ENCODE measurements at regions not wholly inside any gene's neighbourhood (a gene's known extent, or its start where the extent isn't known, plus 50 kb on each side); places are given as distances from the start of the nearest gene placed in this dataset.

DNA sequence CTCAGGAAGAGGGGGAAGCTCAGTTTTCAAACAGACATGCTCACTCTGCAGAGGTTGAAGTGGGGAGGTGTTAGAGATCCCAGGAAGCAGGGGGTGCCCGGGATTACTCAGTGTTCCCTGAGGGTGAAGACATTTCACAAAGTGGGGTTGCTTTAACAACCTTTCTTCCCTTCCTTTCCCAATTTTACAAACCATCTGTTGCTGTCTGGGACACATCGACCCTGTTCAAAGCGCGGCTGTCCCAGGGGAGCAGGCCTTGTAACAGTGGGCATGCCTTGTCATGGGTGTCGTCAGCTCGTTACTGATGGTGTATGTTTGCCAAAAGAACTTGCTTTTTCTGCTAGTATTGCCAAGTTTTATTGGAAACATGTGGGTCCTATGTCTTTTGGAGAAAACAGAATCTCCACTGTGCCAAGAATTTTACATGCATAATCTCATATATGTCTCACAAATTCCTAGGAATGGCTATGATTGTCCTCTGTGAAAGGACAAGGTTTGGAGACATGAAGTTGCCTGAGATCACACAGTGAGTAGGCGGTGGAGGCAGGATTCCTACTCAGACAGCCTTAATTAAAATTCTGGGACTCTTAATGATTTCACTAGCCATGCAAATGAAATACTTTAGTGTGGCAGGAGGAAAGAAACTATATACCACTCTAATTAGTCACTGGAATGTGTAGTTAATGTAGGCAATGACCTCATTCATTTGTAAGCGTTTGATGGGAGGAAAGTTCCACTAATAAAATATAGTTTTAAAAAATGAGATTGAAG, 198.9 kb downstream of the NXNL2 start:
- no peak for DNase-seq (ENCODE audit: low read depth, low spot score)

DNA sequence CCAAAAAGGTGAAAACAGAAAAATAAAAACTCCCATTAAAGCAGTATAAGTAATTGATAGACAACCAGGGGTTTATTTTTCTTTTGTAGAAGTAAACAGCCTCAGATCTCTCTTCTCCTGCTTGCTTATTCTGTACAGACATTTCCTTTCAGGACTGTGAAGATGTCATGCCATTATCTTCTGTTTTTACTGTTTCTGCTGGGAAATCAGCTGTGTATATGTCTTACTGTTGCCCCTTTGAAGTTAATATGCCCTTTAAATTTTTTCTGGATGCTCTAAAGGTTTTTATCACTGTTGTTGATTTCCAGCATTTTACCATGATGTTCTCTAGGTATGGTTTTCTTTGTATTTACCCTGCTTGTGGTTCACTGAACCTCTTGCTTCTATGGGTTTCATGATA, 199.5 kb downstream of the NXNL2 start:
- DNase-seq (ENCODE audit: low read depth, low spot score): no peak

DNA sequence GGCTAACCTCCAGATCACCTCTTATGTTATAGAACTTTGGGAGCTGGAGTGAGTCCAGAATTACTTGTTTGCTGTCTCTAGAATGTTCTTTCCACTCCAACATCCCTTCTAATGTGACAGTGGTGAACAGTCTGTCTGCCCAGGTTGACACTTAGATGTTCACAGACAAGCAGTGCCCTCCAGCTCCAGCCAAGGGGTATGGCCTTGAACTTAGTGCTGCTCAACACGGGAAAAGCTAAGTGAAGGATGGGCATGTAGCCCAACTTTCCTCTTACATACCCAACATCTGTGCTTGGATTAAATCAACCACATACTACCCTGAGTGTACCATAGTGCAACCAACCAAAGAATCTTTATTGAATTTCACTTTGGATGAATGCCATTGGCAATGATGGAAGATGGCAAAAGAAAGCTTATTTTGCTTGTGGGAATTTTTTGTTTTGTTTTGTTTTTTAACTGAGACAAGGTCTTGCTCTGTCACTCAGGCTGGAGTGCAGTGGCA, 201.2 kb downstream of the NXNL2 start:
- no peak for DNase-seq (ENCODE audit: low read depth, low spot score)

DNA sequence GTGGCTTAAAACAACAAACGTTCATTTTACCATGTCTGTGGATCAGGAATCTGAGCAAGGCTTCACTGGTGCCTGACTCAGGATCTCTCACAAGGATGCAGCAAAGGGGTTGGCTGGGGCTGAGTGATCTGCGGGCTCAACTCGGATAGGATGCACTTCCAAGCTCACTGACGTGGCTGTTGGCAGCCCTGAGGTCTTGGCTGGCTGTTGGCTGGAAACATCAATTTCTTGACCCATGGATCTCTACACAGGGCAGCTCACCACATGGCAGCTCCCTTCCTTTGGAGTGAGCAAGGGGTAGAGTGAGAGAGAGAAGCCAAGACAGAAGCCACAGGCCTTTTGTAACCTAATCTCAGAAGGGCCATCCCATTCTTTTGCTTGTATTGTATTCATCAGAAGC, 202.1 kb downstream of the NXNL2 start:
- no peak for DNase-seq (ENCODE audit: low read depth, low spot score)

DNA sequence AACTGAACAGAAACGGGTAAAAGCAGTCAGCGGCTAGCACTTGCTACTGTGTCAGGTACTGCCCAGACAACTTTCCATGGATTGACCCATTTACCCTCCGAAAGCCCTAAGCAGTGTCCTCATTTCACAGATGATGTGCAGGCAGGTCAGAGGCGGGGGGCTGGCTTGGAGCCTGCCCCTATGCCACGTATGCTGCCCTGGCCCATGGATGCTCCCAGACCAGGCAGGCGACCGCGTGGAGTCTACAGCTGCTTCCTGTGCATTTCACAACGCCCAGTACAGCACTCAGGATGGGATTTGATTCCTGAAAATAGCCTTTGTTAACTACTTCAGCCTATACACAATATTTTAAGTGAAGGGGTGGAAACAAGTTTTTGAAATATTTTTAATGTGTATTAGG, 202.9 kb downstream of the NXNL2 start:
- no peak for DNase-seq (ENCODE audit: low read depth, low spot score)

DNA sequence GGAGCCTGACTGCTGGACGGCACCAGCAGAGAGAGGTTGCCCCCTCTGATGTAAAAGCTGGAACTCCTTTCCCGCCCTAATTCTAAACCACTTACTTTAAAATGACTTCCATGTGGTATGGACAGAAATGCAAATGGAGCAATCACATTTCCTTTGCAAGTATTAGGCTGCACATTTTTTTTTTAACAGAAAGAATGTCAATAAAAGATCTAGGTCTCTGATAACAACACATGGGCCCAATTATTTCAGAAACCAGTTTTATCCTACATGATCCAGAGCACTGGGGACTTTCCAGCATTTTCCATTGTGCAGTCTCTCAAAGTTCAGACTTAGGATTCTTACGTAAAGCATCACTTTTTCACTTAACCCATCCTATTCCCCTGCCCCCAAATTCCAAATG, 203.7 kb downstream of the NXNL2 start:
- no peak for DNase-seq (ENCODE audit: low read depth, low spot score)

DNA sequence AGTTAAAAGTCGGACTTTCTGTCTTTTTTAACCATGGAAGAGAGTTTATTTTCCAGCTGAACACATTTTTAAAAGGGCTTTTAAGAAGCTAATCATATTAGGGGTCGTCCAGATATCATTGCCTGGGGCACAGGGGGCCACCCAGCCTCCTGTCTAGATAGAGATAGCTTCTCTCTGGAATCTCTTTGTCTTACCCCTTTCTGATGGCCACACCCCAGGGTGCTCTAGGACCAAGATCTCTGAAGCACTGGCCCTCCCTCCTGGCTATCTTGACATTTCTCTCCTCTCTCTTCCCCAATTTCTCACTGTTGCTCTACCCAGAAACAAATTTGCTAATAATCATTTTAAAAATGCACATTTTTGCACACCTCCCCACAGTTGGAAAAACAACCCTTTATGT, 204.4 kb downstream of the NXNL2 start:
- no peak for DNase-seq (ENCODE audit: low read depth, low spot score)

DNA sequence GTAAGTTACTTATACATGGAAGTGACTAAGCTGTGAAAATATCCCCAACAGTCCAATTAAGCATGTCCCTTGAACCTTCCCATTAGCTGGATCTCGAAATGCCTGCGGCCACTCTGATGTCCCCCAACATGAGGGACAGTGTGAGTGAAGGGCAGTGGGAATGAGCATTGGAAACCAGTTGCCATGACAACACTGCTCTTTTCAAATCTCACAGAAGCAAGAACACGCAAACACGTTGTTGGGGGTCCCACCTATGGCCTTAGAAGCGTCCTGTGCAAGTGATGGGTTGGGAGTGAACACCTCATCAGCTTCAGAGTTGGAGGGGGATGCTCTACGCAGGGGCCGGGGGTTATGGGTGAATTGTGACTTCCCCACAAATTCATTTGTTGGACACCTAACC, 205.9 kb downstream of the NXNL2 start:
- DNase-seq (ENCODE audit: low read depth, low spot score): no peak

DNA sequence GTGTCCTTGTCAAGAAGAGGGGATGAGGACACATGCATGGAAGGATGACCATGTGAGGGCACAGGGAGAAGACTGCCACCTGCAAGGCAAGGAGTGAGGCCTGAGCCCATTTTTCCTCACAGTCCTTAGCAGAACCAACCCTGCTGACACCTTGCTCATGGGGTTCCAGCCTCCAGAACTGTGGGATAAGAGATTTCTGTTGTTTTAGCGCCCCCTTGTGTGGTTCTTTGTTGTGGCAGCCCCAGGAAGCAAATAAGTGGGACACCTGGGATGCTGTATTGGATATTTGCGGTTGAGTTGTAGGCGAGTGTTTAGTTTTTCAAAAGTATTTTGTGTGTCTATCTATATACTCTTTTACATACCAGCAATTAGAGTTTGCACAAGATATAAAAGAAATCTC, 206.4 kb downstream of the NXNL2 start:
- no peak for DNase-seq (ENCODE audit: low read depth, low spot score)

DNA sequence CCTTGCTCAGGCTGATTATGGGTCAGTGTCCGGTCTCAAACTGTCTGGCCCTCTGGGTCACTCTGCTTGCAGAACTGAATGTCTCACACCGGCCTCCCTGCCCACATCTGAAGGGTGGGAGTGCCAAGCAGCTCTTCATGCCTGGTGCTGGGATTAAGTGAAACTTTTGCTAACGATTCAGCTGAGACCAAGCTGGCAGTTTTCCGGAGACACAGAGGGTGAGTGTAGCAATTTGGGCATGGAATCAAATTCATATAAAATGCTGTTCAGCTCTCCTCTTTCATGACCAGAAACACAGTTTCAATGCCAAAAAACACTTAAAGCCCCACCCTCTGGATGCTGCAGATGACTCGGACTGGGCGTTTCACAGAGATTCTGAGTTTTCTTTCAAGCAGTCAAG, 207.5 kb downstream of the NXNL2 start:
- no peak for DNase-seq (ENCODE audit: low read depth, low spot score)

DNA sequence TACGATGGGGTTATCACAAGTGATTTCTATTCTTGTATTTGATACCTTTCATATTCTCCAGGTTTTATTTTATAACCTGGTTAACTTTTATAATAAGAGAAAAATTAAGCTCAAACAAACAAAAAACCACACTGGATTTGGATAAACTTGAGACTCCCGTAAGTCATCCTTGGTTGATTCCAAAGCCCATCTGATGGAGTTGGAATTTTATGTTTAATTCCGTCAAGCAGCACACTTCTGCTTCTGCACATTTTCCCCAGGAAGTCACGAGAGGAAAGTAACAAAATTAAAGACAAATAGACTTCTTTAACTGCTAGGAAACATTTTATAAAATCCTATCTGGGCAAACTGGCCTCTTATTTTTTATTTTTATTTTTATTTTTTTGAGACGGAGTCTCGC, 207.9 kb downstream of the NXNL2 start:
- no peak for DNase-seq (ENCODE audit: low read depth, low spot score)

DNA sequence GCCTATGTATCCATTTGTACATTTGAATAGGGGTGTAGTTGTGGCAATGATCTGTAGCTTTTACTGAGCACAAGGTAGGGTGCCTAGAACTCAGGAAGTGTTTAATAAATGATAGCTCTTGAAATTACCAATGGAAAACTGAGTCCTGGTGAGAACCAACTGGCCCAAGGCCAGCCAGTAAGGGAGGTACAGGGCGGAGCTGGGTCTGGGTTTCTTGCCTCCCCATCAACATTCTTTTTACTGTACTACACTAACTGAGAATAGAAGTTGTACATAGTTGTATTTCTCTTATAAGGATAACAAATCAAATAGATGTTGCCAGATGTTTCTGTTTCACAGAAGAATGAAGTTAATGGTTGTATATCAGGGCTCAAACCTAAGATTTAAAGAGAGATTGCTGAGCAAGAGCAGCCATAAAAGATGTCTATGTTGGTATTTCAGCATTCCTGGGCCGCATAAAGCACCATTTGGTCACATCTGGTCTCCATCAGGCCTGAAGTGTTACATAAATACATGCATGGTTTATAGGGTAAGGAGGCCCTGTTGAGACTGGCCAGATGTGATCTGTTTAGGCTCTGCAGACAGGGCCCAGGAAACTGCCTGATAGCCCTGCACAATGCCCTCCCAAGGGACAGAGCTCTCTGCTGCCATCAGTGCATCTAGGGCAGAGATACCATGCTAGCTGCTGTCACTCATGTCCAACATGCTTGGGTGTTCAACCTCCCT, 210.5 kb downstream of the NXNL2 start:
- no peak for DNase-seq (ENCODE audit: low read depth, low spot score)

DNA sequence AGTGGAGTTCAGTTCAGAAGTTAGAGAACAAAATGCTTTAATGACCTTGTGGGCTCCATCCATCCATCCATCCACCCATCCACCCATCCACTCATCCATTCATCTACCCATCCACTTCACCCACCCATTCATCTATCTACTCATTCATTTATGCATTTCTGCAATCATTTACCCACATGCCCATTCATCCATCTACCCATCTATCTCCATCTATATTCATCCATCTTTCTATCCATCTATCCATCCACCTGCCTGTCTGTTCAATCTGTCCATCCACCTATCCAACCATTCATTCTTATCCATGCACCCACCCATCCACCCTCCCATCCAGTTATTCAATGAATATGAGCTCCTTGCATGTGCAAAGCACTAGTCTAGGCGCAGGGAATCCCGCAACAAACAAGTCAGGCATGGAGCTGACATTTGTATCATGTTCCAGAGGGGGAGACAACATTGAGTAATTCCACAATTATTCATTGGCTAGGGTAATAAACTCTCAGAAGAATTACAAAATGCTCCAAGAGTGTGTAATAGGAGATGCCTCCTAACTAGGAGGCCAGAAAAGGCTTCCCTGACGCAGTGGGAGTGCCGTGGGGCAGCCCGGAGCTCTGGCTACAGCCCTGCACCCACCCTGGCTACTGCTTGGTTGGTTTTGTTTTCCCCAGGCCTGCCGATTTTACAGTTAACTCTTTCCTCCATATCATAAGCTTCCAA, 211.2 kb downstream of the NXNL2 start:
- DNase-seq (ENCODE audit: low read depth, low spot score): no peak

DNA sequence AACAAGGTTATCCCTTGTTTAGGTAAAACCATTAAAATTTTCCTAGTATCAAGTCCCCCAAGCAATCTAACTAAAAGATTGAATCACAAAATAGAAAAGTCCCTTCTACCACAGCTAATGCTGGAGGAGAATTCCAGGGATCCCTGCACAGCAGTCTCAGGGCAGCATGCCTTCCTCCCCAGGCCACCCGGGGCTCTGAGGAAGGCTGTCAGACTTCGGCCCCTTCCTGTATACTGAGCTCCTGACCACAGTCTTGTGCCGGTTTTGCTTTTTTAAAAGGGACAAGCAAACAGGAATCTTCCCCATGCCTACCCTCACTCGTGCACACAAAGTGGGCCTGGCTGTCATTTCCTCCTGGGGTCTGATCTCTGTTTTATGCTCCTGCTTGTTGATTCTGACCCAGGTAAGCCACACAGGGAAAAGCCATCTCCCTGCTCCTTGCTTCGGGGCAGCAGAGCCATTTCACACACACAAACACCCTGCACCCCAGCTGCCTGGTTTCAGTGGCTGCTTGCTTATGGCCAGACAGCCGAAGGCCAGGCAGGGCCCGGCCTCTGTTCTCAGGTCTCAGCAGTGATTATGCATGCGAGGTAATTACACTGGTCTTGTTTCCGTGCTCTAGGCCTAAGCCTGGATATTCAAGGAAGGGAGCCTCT, 211.9 kb downstream of the NXNL2 start:
- DNase-seq (ENCODE audit: low read depth, low spot score): no peak

DNA sequence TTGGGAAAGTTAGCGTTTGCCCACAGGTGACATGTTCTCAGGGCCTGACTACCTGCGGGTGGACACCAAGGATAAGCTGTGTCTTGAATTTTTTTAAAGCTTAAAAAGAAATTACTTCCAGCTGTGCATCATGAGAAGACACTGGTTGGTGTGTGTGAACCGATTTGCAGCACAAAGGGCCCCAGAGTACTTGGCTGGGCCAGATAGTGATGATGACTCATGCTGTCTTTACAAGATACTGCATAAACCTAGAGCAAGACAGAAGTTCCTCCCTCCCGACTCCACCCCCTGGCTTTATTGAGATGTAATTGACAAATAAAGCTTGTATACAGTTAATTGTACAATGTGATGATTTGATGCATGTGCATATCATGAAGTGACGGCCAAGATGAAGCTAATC, 212.8 kb downstream of the NXNL2 start:
- no peak for DNase-seq (ENCODE audit: low read depth, low spot score)

DNA sequence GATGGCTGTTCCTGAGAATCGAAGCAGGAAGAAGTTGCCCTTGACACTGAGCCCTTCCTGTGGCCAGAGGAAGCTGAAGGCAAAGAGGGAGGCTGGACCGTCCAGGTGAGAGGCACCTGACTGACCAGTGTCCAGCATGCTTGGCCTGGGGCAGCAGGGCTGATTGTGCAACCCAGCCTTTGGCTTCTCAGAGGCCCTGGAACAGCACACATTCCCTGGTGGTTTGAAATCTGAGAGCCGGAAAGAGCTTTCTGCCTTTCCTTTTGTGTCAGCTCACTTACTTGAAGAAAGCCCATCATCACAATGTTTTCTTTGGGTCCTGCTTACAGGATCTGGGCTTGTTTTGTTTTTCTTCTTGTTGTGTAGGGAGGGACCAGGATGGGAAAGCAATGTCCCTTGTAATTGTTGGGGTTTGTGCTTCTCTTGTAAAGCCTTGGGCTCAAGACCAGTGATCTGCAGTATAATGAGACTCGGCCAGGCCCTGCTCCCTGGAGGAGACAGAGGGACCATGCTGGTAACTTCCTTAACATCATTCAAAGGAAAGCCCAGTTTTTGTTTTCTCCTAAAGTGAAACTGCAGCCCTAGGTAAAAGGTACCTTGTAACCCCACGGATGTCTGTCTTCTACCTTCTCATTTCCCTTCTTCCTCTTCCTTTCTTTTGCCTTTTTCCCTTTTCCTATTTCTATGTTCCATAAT, 213.7 kb downstream of the NXNL2 start:
- DNase-seq (ENCODE audit: low read depth, low spot score): no peak

DNA sequence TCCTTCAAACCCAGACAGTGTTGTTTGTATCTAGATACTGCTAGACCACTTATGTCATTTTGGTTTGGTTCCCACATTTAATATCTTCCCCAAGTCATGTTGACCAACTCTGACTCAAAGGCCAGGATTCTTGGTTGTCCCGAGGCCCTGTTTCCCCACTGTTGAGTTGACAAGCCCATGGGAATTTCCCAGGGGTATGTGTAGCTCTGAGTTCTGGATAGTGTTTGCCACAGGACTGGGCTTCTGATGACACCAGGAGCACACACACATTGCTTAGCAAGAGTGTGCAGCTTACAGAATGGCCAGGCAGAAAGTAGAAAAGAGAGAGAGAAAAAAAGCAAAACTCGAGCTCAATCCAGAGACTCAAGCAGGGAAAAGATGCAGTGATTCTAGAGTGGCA, 214.4 kb downstream of the NXNL2 start:
- no peak for DNase-seq (ENCODE audit: low read depth, low spot score)

DNA sequence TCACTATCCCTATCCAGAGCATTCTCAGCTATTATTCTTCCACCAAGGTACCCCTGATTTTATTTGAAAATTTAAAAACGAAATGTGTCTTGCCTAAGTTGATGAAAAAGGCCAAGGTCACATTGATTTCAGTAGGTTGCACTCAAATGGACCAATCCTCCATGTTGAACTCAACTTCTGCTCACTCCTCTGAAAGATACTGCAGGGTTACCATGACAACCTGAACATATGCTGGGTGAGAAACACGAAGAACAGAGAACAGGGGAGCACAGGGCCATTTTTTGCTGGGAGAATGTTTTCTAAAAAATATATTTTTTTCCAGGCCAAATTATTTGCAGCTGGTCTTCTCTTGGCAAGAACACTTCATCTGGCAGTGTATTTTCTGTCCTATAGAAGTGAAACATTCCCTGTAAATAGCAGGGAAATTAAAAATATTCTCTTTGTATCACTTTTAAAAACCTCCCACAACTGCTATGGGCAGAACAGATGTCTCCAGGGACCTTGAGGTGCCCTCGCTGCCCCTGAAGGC, 215.9 kb downstream of the NXNL2 start:
- no peak for DNase-seq (ENCODE audit: low read depth, low spot score)

DNA sequence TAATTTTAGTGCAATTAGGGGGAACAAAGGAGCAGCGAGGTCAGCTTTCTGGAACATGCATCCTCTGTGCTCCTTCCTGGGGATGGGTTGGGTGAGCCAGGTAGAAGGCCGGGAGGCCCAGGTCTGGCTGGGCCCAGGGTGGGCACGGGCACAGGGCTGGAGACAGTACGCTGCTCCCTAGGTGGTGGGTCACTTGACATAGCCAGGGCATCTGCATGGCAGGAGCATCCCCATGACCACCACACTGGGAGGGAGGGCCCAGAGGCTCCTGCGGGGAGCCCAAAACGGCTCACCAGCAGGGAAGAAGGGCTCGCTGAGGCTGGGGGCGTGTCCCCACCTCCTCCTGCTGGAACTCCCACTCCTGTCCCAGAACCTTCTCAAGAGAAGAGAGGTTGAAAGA, 216.8 kb downstream of the NXNL2 start:
- no peak for DNase-seq (ENCODE audit: low read depth, low spot score)

DNA sequence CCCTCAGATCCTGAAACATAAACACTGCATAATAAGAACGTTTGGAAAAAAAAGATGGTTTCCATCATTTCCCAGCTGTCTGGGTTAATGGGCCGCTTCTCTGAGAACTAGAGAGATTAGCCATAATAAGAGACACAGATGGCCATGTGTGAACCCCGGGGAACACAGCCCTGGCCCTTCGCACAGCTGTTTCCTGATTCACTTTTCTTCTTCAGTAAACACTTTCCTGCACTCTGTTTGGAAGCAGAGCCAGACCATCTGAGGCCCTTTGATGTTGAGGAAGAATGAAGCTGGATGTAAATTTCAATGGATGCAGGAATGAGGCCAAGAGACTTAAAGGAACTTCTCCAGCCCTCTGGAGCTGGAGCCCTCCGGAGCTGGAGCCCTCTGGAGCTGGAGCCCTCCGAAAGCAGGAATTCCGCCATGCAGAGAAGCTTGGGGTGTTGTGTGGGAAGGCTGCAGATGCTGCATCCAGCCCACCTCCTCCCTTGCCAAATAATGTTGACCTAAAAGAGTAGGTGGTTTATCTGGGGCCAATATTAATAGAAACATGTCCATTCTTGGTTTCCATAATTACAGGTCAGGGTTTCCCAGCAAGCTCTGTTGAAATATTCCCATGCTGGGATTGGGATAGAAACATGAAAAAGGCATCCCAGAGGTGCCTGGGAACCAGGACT, 218.9 kb downstream of the NXNL2 start:
- DNase-seq (ENCODE audit: low read depth, low spot score): no peak

Measured in pulmonary artery endothelial cell (primary cell).